GM12864 (cell line): ENCODE measurements at regions not wholly inside any gene's neighbourhood (a gene's known extent, or its start where the extent isn't known, plus 50 kb on each side); places are given as distances from the start of the nearest gene placed in this dataset.

Experiments used
- DNase-seq: peaks from one replicate; pipeline ENCODE4 v3.0.0-alpha.2; 2011; ENCODE audit warnings: low read depth
- H3K4me3 ChIP-seq: 2 replicates; pipeline ENCODE4 v1.5.1; 2011; ENCODE audit warnings: mild to moderate bottlenecking, low read depth, low read length, control low read depth
- TF ChIP-seq, protein P1 (sequence below): IDR thresholded peaks from 2 replicates; pipeline ENCODE4 v1.5.1; 2011; ENCODE audit warnings: low read depth, mild to moderate bottlenecking, moderate library complexity, low read length, control low read depth, inconsistent platforms; ENCODE audit errors: missing control alignments

DNA sequence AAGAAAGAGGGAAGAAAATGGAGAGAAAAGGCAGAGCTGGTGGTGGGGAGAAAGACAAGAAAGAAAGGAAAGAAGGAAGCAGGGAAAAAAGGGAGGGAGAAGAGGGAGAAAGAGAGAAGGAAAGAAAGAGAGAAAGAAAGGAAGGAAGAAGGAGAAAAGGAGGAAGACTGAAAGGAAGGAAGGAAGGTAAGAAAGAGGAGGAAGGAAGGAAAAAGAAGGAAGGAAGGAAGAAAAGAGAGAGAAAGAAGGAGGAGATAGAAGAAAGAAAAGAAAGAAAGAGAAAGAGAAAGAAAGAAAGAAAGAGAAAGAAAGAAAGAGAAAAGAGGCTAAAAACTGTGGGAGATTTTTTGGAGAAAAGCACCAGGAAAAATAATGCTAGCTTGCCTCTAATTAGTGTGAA, 561.4 kb upstream of the GOT2 start:
- no peak overlapping the region for H3K4me3 ChIP-seq
- TF ChIP-seq, protein P1, sequence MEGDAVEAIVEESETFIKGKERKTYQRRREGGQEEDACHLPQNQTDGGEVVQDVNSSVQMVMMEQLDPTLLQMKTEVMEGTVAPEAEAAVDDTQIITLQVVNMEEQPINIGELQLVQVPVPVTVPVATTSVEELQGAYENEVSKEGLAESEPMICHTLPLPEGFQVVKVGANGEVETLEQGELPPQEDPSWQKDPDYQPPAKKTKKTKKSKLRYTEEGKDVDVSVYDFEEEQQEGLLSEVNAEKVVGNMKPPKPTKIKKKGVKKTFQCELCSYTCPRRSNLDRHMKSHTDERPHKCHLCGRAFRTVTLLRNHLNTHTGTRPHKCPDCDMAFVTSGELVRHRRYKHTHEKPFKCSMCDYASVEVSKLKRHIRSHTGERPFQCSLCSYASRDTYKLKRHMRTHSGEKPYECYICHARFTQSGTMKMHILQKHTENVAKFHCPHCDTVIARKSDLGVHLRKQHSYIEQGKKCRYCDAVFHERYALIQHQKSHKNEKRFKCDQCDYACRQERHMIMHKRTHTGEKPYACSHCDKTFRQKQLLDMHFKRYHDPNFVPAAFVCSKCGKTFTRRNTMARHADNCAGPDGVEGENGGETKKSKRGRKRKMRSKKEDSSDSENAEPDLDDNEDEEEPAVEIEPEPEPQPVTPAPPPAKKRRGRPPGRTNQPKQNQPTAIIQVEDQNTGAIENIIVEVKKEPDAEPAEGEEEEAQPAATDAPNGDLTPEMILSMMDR, result no peak
- no peak for DNase-seq

DNA sequence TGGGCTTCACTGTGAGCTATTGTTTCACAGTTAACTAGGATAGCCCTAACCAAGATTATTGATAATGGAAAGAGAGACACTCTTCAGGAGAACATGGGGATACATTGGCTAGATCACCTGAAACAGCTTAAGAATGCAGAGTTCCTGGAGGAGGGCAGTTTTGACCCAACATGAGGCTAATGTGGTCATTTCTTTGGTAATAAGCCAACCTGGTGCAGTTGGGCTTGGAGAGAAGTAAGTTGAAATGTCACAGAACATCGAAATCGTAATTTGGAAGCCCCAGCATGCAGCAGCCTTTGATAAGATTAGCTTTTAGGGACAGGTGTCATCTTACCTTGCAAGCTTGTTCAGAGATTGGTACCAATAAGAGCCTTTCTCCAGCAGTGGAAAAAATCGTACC, 556.6 kb upstream of the GOT2 start:
- no peak overlapping the region for H3K4me3 ChIP-seq
- DNase-seq, result no peak
- TF ChIP-seq, protein P1, result no peak

DNA sequence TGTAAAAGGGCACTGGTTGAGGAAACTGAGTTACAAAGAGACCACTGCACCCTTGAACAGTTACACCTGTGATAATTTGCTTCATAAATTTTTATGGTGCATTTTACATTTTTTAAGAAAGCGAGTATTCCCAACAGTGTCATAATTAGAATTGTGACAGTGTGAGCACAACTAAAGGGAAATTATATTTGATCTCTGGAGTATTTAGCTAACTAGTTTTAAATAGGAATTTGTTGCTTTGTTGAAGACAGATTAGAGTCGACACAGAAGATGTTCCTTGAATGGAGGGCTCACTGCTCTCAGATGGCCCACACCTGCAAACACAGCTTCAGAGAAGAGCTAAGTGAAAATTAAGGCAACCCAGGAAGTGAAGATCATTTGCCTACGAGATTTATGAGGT, 555.0 kb upstream of the GOT2 start:
- TF ChIP-seq, protein P1, result no peak
- DNase-seq, result no peak

DNA sequence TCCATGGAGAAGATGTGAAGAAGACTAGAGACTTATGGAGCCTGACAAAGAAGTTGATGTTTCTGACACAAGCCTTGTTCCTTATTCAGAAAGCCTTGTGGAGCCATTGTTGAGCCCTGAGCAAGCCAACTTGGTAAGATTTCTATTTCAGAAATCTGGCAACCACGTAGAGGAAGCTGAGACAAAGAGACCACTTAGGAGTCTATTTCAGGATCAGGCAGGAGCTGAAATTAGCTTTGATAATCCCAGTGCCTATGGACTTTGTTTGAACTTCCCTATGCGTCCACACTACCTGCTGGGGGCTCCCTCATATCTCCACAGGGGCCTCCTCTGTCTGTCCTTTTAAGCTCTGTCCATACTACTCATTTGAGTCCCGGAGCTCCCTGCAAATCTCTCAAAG, 540.0 kb upstream of the GOT2 start:
- TF ChIP-seq, protein P1, result no peak
- DNase-seq, result no peak
- no peak overlapping the region for H3K4me3 ChIP-seq

More for the DNA sequence above, 555.0 kb upstream of the GOT2 start:
- H3K4me3 ChIP-seq, result no peak overlapping the region

DNA sequence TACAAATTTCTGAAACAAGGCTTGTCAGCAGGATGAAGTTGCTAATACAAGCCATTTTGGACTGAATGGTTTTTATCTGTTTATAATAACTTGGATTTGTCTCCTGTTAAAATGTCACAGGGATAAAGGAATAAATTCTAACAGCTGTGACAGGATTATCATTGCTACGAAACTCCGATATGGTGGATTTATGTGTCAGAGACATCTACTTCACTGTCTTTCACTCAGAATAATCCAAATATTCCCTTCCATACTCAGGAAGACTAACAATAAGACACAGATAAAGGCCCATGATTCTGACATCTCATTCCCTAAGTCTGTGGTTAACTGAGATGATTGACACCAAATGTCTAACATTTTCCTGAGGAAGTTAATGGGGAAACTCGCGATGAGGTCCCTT, 529.8 kb upstream of the GOT2 start:
- TF ChIP-seq, protein P1, result no peak
- H3K4me3 ChIP-seq, result no peak overlapping the region
- DNase-seq, result no peak

DNA sequence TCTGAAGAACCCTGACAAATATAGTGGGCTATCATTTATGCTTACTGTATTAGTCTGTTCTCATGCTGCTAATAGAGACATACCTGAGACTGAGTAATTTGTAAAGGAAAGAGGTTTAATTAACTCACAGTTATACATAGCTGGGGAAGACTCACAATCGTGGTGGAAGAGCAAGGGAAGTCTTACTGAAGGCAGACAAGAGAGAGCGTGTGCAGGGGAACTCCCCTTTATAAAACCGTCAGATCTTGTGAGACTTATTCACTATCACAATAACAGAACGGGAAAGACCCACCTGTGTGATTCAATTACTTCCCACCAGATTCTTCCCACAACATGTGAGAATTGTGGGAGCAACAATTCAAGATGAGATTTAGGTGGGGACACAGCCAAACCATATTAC, 526.8 kb upstream of the GOT2 start:
- TF ChIP-seq, protein P1, result no peak
- DNase-seq, result no peak
- no peak overlapping the region for H3K4me3 ChIP-seq

DNA sequence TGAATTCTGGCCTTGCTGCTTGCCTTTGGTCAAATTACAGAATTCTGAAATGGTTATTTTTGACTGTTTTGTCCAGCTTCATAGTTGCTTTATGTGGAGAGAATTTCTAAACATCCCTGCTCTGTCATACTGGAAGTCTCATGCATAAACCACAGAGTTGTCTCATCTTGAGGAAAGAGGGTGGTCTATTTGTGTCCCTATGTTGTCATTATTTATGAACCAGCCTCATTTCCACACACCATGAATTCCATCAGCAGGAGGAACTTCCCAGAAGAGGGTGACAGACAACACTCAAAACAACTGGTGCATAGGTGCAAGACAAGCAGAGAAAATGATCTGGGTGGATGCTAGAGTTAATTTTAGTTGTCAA, 525.8 kb upstream of the GOT2 start:
- TF ChIP-seq, protein P1, result no peak
- H3K4me3 ChIP-seq, result no peak overlapping the region
- no peak for DNase-seq
